HG03159 (cell line): ENCODE measurements at regions not wholly inside any gene's neighbourhood (a gene's known extent, or its start where the extent isn't known, plus 50 kb on each side); places are given as distances from the start of the nearest gene placed in this dataset.
"Not testable (repeated sequence)": the region's sequence is repeated elsewhere in the genome, so short reads cannot be mapped to it uniquely, and the experiment has no call there.

Experiments used
- ATAC-seq: cut with Tn5 transposase; IDR thresholded peaks from one replicate; pipeline ENCODE4 v1.9.1; 2021; ENCODE audit warnings: mild to moderate bottlenecking, moderate library complexity; ENCODE audit not compliant: unreplicated experiment

DNA sequence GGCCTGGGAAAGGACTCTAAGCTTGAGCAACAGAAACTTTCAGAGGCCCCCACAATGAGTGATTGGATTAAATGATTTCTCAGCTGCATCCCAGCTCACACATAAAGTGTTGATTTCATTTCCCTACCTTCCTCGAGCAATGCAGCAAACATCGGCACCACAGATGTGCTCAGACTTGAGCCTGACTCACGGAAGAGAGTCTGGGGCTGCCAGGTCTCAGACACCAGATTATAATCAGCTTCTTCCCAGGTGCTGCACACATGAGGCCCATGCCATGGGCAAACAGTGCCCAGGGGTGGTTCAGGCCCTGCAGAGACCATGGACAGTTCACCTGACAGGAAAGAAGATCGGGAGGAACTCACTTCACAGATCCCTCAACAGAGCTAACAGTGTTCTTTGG lies 226.6 kb upstream of the TENM4 start:
- ATAC-seq: no peak

DNA sequence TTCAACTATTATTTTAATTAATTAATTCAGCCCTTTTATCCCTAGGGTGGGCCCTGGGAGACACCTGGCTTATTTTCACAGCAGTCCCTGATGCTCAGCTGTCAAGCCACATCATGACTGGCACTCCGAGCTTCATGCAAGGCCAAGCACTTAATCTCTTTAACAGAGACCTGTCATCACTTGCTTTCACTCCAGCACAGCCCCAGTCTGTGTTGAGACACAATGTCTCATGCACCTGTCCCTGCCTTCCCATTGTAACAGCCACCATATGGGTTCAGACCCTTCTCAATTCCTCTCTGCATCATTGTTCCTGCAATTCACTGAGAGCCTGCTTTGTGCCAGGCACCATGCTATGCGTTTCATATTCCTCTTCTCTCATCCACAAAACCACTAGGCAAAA lies 222.2 kb upstream of the TENM4 start:
- ATAC-seq: no peak

DNA sequence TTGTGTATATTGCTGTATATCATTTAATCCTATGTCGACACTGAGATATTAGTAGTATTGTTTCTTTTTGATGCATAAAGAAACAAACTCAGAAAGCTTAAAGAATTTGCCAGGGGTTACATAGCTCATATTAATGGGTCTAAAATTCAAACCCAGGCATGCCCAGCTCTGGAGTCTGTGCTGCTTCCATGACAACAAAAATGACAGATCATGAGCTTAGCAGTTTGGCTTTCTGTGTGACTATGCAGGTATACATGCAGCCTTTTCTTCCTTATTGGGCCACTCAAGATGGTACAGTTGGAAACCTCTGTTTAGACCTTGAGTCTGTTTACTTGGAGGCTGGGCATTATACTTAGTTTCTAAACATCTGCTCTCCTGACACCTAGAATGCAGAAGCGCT lies 220.5 kb upstream of the TENM4 start:
- no peak for ATAC-seq

DNA sequence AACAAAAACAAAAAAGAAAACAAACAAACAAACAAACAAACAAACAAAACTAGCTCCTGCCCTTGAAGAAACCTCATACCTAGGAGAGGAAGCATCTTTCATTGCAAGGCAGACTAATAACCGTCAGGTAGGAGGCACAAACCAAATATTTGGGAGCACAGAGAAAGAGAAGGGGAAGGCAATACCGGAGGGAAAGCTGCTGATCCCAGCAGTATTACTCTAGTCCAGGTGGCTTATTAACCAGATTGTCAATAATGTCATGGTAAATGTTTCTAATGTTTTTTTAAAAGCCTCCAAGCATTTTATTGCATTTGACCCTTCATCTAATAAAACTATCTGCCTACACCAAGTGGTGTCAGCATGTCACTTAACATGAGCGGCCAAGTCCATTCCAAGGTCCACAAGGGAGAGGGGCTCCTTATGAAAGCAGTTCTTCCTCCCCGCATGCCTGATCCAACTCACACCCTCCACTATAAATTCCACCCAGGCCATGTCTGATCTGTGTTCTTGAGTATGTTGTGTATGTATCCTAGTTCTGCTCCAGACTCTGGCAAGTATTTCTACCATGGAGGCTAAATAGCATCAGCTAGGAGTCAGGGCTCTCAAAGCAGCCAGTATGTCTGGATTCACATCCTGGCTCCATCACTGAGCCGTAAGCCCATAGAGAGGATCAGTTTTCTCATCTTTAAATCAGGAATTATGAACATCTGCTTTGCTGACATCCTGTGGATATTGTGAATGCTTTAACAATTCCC lies 208.1 kb upstream of the TENM4 start:
- ATAC-seq: no peak

DNA sequence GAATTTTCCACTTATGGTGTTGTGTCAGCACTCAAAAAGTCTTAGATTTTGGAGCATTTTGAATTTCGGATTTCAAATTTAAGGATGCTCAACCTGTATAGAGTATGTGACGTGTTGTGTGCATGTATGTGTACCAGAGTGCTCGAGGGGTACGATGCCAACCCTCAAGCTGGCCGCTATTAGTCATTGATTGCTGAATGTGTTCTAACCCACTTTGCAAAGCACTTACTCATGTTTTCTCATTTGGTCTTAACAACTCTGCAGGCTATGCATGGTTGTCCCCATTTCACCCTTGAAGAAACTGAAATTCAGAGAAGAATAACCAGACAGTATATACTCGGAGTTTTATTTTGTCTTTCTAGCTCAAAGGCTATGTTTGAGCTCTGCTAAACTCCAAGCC lies 196.4 kb upstream of the TENM4 start:
- ATAC-seq: no peak

DNA sequence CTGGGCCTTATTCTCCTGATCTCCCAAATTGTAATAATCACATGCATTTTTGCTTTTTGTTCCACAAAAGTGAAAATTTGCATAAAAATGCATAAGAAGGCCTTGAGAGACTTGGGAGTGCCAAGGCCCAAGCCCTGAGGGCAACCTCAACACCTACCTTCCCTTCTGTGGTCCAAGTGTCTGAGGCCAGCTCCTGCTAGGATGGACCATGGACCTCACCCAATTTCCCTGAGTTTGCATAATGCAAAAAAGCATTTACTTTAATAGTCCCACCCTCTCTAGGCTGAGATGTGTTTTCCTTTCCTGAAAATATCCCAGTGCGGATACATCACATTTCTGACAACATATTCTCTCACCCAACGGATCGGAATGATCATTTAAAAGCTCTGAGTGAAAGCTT lies 194.1 kb upstream of the TENM4 start:
- ATAC-seq: no peak

DNA sequence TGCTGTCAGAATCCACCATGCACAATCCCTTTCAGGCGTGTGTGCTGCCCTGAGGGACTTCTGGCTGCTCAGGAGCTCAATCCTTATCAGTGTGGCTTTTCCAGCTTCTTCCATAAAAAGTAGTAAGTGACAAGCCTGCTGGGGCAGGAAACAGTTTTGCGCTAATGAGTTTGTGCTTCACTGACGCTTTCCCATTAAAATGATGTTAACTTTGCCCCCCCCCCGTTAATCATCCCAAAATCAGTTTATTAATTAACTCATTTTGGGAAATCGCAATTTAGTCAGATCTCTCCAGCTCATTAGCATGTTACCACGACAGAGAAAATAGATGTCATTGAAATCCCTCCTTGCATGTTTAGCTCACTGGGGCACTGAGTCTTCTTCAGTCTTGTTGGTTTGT lies 186.5 kb upstream of the TENM4 start:
- ATAC-seq: no peak

DNA sequence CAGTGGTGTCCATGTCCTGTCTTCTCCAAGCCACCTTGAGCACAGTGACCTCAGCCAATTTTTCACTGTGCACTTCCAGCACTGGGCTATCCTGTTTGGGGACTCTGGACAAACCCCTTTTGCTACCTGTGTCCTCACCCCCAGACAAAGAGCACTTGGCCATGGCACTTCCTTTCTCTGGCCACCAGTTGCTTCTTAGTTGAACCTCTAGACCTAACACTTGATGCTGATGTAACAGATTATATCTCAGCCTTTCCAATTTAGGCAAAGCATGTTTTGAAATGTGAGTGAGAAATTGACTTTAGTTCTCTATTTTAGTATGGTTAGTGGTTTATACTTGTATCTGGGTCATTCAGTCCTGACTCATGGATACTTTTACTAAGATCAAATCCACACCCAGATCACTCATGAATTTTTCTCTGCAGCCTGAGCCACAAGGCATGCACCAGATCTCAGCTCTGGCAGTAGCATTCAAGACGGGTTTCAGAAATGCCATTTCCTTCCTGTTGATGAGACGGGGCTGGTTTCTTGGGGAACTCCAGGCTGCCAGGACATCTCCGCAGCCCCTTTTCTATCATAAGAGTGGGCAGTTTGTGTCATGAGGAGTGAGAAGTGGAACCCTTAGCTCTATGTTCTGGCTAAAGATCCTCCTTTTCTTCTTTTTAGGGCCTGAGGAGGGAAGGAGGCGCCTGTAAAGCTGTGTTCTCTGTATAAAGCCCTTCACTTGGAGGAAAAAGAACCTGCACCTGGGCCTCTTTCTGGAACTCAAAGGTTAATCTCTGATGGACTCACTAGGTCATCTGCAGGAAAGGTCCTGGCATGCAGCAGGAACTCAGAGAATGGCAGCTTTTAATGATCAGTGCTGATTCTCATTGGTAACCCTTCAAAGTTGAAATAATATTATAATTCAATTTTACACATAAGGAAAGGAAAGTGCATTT lies 185.6 kb upstream of the TENM4 start:
- ATAC-seq: no peak

DNA sequence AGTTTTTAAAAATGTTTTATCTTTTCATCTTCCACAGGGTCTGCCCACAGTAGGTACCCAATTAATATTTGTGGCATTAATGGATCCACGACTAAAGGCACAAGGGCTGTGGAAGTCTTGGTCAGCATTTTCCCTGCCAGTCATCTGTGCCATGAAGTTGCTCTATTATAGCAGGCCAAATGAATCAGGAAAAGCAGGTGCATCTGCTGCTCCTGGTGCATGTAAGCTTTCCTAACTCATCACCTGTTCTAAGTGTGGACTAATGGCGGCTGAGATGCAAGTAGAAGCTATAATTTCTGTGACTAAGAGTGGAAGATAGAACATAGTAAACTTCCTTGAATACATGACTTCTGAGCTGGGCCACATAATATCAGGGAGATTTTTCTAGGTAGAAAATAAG lies 182.5 kb upstream of the TENM4 start:
- ATAC-seq: no peak

DNA sequence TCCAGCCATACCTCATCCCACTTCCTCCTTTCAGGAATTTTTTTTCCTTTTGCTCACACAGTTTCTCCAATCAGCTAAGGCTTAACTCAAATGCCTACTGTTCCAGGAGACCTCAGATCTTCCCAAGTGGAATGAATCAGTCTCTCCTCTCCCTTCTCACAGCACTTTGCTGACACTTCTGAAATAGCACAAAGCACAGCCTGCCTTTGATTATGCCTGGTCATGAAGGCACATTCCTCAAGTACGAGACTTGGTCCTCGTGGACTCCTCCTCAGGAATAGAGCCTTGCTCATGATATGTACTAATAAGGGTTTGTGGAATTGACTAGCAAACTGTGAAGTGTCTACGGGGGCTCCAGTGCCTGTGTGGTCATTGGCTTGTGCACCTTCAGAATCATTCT lies 176.7 kb upstream of the TENM4 start:
- no peak for ATAC-seq

DNA sequence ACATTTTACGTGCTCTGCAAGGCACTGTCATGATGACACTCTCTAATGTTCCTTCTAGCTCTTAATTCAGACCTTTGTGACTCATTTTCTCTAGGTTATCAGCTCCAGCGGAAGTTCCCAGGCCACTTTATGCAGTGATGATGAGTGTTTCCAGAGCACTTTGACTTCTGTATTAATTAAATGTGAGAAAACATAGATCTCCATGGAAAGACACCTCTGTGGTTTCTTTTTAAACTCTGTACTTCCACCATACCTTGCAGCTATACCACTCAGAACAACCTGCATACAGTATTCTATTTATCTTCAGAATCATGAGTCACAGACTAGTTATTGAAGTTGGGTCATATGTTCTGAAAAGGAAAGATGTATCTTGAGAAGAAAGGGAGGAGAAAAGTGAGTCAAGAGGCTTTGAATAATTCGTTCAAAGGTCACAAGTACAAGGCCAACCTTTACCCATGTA lies 175.6 kb upstream of the TENM4 start:
- no peak for ATAC-seq

DNA sequence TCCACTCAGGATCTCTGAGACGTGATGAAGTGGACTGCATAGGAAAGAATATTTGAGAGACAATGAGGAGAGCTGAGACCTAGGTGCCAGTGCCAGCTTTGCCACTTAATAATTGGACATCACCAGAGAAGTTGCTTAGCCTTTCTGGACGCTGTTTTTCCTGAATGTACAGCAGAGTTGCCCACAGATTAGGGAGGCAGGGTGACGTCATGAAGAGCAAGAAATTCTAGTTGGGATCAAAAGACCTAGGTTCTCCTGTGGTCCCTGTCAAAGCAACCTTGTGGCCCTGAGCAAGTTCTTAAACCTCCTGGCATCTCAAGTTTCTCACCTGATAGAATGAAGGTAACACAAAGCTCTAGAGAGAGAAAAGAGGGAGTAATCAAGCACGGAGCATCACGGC lies 174.6 kb upstream of the TENM4 start:
- no peak for ATAC-seq

DNA sequence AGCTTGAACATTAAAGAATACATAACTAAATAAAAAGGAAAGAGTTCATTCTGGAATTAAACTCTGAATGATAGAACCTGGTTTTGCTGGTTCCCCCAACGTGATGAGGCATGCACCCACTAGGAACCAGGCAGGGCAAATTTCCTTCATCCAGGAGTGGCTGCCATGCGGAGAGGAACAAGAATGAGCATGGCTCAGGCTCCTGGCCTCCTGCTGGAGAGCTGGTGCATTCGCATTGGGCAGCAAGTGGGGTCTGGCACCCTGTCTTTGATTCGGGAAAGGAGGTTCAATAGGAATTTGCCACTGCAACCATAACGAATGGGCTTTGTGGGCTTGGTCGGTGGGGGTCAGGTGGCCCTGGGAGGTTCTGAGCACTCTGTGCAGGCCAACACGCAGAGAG lies 169.8 kb upstream of the TENM4 start:
- no peak for ATAC-seq

DNA sequence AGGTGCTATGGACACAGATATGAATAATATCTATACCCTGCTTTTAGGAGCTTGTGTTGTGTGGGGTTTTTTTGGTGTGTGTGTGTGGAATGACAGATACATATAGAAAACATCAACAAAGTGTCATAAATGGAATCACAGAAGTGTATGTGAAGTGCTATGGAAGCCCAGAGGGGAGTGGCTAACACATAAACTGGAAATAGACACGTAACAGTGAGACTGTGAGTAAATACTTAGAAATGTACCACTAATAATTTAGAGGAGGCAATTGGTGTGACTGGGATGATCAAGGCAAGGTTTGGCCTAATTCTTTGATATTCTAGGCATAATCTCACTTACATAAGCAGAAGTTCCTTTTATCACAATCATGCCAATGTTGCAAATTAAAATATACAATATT lies 169.3 kb upstream of the TENM4 start:
- ATAC-seq: no peak

DNA sequence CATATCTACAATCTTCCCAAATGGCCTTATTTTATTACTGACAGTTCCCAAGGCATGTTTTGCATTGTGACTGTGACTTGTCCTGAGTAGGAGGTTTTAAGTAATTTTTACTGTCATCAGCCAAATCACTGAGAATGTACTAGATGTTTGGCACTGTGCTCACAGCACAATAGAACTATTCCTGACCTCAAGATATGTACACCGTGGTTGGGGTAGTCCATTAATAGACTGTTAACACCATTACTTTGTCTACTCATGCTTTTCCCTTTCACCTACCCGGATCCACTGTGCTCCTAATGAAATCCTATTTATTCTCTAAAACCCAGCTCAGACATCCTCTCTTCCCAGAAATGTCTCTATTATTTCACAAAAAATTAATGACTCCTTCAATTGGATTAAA lies 168.7 kb upstream of the TENM4 start:
- no peak for ATAC-seq

DNA sequence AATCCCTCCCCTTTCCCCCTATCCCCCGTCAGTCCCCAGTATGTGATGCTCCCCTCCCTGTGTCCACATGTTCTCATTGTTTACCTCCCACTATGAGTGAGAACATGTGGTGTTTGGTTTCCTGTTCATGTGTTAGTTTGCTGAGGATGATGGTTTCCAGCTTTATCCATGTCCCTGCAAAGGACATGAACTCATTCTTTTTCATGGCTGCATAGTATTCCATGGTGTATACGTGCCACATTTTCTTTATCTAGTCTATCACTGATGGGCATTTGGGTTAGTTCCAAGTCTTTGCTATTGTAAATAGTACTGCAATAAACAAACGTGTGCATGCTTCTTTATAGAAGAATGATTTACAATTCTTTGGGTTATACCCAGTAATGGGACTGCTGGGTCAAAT lies 165.6 kb upstream of the TENM4 start:
- ATAC-seq: not testable (repeated sequence)

DNA sequence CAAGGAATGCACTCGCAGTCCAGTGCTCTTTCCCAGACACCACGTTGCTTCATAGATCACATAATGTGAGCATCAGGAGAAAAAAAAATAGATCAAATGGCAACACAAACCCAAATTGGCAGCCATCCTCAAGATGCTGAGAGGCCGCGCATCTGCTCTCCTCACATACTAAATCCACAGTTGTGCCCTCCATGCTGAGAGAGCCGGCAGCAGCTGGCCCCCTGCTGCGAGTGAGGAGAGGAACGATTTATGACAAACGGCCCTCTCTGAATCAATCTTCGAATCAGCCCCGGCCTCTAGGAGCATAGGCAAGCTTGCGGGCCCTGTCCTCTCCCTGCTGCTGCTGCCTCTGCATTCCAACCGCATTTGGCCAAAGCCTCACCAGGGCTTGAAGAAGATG lies 159.9 kb upstream of the TENM4 start:
- no peak for ATAC-seq

DNA sequence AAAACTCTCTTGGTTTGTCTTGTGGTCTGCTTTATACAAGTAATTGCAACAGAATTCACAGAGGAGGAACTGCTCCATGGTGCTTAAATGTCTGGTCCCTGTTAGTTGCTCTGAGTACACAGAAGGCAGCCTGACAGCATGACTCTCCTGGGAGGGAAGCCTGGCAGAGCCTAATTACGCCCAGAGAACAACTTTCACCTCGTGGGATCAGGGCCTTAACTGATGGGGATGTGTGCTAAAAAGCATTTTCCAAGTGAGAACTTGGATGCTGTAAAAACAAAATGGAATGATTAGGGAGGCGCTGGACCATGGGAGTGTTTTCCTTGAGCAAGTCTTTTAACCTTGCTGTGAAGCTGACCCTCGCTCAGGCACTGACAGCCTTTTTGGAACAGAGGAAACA lies 154.0 kb upstream of the TENM4 start:
- no peak for ATAC-seq

DNA sequence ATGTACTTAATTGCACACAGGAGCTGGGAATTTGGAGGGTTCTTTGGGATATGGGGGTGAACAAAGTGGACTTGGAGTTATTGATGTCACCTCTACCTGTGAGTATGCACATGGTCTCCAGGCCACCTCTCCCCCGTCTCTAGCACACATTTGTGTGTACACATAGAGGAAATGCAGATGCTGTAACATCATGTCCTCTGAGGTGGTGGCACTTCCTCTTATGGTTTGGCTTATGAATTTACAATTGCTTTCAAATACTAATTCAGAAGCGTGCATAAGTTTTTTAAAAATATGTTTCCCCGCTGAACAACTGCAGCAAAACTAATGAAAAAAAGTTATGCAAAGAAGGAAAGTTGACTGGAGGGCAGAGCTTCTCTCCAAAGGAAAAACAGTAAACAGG lies 152.0 kb upstream of the TENM4 start:
- no peak for ATAC-seq

DNA sequence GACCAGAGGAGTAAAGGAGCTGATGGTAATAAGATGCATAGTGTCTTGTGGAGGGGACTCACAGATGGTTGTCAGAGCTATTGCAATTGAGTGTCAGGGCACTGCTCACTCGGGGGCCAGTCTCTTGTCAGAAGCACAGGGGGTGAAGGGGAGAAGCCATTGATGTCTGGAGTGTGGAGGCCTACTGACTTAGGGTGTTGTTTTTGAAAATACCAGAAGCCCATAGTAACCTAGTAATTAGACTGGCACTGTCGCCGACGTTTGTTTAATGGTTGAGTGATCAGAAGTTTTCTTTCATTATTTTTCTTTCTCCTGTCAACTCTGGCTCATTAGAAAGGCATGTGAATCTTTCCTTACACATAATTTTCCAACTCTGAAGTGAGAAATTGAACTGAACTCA lies 151.6 kb upstream of the TENM4 start:
- no peak for ATAC-seq

DNA sequence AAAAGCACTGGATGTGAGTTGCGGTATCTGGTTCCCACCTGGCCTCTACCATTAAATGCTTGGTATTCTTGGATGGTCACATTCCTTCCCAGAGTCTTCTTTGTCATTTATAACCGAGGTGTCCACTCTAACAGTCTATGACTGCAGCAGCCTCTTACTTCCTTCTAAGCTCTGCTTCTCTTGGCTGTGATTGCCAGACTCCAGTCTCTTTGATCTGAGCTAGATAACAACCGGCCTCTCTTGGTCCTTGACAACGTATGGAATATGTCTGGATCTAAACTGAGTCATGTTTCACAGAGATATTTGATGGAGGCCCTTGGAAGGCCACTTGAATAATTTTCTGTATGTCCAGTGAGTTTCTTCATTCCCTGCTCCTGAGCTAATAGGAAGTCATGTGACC lies 141.6 kb upstream of the TENM4 start:
- ATAC-seq: no peak

DNA sequence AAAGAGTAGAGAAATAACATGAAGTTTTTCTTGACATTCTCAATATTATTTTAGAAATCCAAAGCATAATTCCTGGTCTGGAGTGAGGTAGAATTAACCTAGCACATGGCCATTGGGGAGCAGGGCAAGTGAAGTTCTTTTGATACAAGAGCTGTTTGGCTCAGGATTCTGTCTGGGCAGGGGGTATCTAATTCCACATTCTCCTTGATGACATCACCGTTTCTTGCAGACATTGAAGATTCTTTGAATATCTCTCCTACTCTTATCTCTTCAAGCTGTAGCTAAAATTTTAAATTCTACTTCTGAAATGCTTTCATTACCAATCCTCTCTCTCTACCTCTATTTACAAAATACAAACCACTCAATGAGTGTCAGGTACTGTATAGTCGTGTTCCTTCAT lies 138.2 kb upstream of the TENM4 start:
- ATAC-seq: no peak
